ENCODE measurements at regions not wholly inside any gene's neighbourhood (a gene's known extent, or its start where the extent isn't known, plus 50 kb on each side); places are given as distances from the start of the nearest gene placed in this dataset.

- TF ChIP-seq, protein P1, sequence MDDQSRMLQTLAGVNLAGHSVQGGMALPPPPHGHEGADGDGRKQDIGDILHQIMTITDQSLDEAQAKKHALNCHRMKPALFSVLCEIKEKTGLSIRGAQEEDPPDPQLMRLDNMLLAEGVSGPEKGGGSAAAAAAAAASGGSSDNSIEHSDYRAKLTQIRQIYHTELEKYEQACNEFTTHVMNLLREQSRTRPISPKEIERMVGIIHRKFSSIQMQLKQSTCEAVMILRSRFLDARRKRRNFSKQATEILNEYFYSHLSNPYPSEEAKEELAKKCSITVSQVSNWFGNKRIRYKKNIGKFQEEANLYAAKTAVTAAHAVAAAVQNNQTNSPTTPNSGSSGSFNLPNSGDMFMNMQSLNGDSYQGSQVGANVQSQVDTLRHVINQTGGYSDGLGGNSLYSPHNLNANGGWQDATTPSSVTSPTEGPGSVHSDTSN (IDR thresholded peaks at IDR 0.05): no peak
Observed at GRCh38 chr4:167721617-167722486, 370.5 kb upstream of the ANXA10 start (continued).

DNA sequence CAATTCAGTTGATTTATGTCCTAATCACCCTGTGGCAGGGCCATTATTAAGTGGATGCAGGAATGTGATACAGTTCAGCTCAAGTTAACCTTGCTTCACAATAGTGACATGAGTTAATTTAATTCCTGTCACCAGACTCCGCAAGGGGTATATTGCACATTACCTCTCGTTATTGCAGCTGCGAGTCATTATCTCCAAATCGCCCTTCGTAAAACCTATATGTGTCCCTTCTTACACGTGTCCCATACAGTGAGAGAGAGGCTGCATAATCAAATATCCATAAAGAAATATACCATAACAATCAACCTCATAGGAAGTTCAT lies 369.9 kb upstream of the ANXA10 start:
- Histone ChIP-seq H3K4me1 (no peaks in the 10 kb centered on the region), H3K4me2 (no peak overlapping the region), H3K9me3 (no peaks in the 10 kb centered on the region), H3K4me3 (no peak overlapping the region), H3K27ac (no peak overlapping the region)
- ChIA-PET POLR2A (no interaction called here), CTCF (no interaction called here)
- FAIRE-seq (no peak), DNase-seq (ENCODE audit: low read depth in 1 of 2, low spot score in 1 of 2) (no peak), ATAC-seq (no peak)
- 62% methylated on average over 6 of the region's 6 CpGs for WGBS (ENCODE audit: missing lambda C conversion rate)
- TF ChIP-seq, protein P2, sequence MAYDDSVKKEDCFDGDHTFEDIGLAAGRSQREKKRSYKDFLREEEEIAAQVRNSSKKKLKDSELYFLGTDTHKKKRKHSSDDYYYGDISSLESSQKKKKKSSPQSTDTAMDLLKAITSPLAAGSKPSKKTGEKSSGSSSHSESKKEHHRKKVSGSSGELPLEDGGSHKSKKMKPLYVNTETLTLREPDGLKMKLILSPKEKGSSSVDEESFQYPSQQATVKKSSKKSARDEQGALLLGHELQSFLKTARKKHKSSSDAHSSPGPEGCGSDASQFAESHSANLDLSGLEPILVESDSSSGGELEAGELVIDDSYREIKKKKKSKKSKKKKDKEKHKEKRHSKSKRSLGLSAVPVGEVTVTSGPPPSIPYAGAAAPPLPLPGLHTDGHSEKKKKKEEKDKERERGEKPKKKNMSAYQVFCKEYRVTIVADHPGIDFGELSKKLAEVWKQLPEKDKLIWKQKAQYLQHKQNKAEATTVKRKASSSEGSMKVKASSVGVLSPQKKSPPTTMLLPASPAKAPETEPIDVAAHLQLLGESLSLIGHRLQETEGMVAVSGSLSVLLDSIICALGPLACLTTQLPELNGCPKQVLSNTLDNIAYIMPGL (CRISPR knock-in tag; IDR thresholded peaks at IDR 0.05; ENCODE audit: borderline replicate concordance): no peak
- TF ChIP-seq NPAS2 (CRISPR knock-in tag; IDR thresholded peaks at IDR 0.05; ENCODE audit: borderline replicate concordance) (no peak), KDM1A (IDR thresholded peaks at IDR 0.05; ENCODE audit: low read depth) (no peak), HDAC2 (IDR thresholded peaks at IDR 0.05) (no peak), TFCP2L1 (CRISPR knock-in tag; IDR thresholded peaks at IDR 0.05) (no peak), EP300 (IDR thresholded peaks at IDR 0.05) (no peak), FOXS1 (CRISPR knock-in tag; IDR thresholded peaks at IDR 0.05) (no peak), NR3C1 (IDR thresholded peaks at IDR 0.05) (no peak), TP53 (CRISPR knock-in tag; IDR thresholded peaks at IDR 0.05) (no peak)

DNA sequence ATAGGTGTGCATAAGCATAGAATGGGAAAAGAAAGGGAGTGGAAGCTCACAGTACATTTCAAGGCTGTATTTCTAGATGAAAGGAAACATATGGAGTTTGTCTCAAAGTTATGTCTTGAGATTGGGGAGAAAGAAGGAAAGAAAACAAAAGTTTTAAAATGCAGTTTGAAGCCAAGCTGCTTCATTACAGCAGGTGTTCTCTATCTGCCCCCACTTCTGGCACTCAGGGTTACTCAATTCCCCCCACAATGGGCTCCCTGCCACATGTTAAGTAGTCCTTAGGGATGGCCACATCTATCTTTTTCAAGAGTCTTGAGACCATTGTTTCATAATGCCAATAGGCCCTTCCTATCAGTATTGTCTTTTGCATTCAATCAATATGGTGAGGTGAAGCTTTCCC lies 367.4 kb upstream of the ANXA10 start:
- Histone ChIP-seq H3K4me2 (no peak overlapping the region), H3K27ac (no peak overlapping the region), H3K4me1 (no peaks in the 10 kb centered on the region), H3K9me3 (no peaks in the 10 kb centered on the region), H3K4me3 (no peak overlapping the region)
- FAIRE-seq: no peak
- POLR2A ChIA-PET: no interaction called here
- CTCF ChIA-PET: interaction anchor here (0.8 kb wide), 1 partner anchor 23 kb away, joined by 3 read pairs; no protein-coding TSS in a partner anchor
- no peak for TF ChIP-seq PHF8 (IDR thresholded peaks at IDR 0.05; ENCODE audit: borderline replicate concordance, low read depth)
- no peak for TF ChIP-seq USF2 (IDR thresholded peaks at IDR 0.05)
- TF ChIP-seq ZSCAN20 (CRISPR knock-in tag; IDR thresholded peaks at IDR 0.05): no peak
- TF ChIP-seq EHMT2 (IDR thresholded peaks at IDR 0.05; ENCODE audit: low read depth): no peak
- TF ChIP-seq, protein P3, sequence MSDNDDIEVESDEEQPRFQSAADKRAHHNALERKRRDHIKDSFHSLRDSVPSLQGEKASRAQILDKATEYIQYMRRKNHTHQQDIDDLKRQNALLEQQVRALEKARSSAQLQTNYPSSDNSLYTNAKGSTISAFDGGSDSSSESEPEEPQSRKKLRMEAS (IDR thresholded peaks at IDR 0.05): no peak
- TF ChIP-seq FOSL2 (IDR thresholded peaks at IDR 0.05): no peak
- TF ChIP-seq FOSL2 (CRISPR knock-in tag; IDR thresholded peaks at IDR 0.05): no peak
- no peak for TF ChIP-seq RARB (CRISPR knock-in tag; IDR thresholded peaks at IDR 0.05)
- TF ChIP-seq BHLHE40 (IDR thresholded peaks at IDR 0.05; ENCODE audit: low read depth, low read length): no peak
- no peak for TF ChIP-seq KDM1A (IDR thresholded peaks at IDR 0.05; ENCODE audit: low read depth)
- TF ChIP-seq ESRRA (IDR thresholded peaks at IDR 0.05; ENCODE audit: borderline replicate concordance, low read length): no peak
- TF ChIP-seq, protein P4, sequence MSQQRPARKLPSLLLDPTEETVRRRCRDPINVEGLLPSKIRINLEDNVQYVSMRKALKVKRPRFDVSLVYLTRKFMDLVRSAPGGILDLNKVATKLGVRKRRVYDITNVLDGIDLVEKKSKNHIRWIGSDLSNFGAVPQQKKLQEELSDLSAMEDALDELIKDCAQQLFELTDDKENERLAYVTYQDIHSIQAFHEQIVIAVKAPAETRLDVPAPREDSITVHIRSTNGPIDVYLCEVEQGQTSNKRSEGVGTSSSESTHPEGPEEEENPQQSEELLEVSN (IDR thresholded peaks at IDR 0.05; ENCODE audit: borderline replicate concordance, low read depth): no peak
- TF ChIP-seq POLR2A (IDR thresholded peaks at IDR 0.05; ENCODE audit: low read length): no peak
- TF ChIP-seq CHD4 (IDR thresholded peaks at IDR 0.05; ENCODE audit: borderline replicate concordance): no peak
- no peak for TF ChIP-seq HOXB5 (CRISPR knock-in tag; IDR thresholded peaks at IDR 0.05)
- no peak for TF ChIP-seq CTCF (IDR thresholded peaks at IDR 0.05)
- TF ChIP-seq, protein P1 (IDR thresholded peaks at IDR 0.05): no peak
- no peak for TF ChIP-seq HOXA7 (CRISPR knock-in tag; IDR thresholded peaks at IDR 0.05)
- TF ChIP-seq RNF2 (IDR thresholded peaks at IDR 0.05; ENCODE audit: borderline replicate concordance, low read depth): no peak
- TF ChIP-seq HDAC2 (IDR thresholded peaks at IDR 0.05): no peak
- no peak for ATAC-seq
- no peak for DNase-seq (ENCODE audit: low read depth in 1 of 2, low spot score in 1 of 2)

Measured in A549 (cell line).